AG09309 (cell line): ENCODE measurements at regions not wholly inside any gene's neighbourhood (a gene's known extent, or its start where the extent isn't known, plus 50 kb on each side); places are given as distances from the start of the nearest gene placed in this dataset.
"Not testable (repeated sequence)": the region's sequence is repeated elsewhere in the genome, so short reads cannot be mapped to it uniquely, and the experiment has no call there.

Experiments used
- DNase-seq: peaks from one replicate; pipeline ENCODE4 v3.0.0-alpha.2; 2010; ENCODE audit warnings: low read depth
- H3K4me3 ChIP-seq: 2 replicates; pipeline ENCODE4 v1.5.1; 2011; ENCODE audit warnings: mild to moderate bottlenecking, low read depth, low read length, moderate library complexity; ENCODE audit not compliant: control insufficient read depth
- TF ChIP-seq, protein P1 (sequence below): IDR thresholded peaks from 2 replicates; pipeline ENCODE4 v1.5.1; 2011; ENCODE audit warnings: mild to moderate bottlenecking, low read depth, low read length, inconsistent platforms; ENCODE audit not compliant: insufficient read depth, control insufficient read depth; ENCODE audit errors: missing control alignments

DNA sequence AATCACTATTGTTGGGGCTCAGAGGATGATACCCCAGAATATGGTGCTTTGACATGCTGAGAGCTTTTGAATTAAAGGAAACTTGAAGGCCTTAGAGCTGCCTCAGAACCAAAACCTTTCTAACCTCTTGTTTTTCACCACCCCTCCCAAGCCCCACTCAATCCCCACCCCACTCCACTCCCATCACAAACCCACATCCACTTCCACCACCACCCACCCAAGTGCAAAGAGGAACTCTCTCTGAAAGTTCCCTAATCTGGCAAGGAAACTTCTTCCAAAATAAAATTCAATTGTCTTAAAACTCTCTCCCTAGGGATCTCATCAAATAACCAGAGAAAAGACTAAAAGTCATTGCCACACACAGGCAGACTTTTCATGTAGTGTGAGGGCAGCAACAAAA lies 301.2 kb upstream of the ARHGEF26 start:
- TF ChIP-seq, protein P1, sequence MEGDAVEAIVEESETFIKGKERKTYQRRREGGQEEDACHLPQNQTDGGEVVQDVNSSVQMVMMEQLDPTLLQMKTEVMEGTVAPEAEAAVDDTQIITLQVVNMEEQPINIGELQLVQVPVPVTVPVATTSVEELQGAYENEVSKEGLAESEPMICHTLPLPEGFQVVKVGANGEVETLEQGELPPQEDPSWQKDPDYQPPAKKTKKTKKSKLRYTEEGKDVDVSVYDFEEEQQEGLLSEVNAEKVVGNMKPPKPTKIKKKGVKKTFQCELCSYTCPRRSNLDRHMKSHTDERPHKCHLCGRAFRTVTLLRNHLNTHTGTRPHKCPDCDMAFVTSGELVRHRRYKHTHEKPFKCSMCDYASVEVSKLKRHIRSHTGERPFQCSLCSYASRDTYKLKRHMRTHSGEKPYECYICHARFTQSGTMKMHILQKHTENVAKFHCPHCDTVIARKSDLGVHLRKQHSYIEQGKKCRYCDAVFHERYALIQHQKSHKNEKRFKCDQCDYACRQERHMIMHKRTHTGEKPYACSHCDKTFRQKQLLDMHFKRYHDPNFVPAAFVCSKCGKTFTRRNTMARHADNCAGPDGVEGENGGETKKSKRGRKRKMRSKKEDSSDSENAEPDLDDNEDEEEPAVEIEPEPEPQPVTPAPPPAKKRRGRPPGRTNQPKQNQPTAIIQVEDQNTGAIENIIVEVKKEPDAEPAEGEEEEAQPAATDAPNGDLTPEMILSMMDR: no peak
- H3K4me3 ChIP-seq: no peak overlapping the region
- no peak for DNase-seq

DNA sequence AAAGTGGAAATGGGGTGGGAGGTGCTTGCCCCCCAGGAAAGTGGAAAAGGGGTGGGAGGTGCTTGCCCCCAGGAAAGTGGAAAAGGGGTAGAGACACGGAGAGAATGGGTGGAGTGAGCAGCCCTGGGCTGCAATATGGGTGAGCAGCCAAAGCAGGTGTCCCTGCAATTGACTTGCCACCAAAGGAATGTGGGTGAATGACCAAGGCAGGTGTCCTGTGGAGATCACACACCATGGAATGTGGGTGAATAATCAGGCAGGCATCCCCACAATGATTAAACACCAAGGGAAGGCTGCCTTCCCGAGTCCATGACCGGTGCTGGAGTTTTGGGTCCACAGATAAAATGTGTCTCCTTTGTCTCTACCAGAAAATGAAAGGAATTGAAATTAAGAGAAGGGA lies 292.8 kb upstream of the ARHGEF26 start:
- DNase-seq, H3K4me3 ChIP-seq: not testable (repeated sequence)

DNA sequence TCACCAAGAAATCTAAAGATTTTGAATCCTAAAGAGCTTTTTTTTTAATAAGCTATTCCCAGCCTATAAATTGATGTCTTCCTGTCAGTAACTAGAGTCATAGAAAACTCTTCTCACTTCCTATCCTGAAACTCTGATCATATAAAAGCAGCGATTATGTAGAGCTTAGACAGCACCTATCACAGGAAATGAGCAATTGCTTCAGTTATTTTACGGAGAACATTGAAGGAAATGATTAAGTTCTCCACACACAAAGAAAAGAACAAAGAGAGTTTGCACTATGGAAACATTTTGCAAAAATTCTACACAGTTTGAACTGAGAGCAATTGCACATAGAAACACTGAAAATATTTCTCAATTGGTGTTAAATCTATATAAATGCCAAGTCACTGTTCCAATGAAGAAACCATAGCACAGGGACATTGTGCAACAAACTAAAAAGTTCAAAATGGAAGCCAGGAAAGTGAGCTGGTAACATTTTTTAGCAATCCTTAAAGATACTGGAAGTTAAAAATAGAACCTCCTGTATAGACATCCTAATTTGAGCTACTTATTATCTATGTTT lies 291.5 kb upstream of the ARHGEF26 start:
- no peak overlapping the region for H3K4me3 ChIP-seq
- no peak for DNase-seq
- TF ChIP-seq, protein P1: no peak

DNA sequence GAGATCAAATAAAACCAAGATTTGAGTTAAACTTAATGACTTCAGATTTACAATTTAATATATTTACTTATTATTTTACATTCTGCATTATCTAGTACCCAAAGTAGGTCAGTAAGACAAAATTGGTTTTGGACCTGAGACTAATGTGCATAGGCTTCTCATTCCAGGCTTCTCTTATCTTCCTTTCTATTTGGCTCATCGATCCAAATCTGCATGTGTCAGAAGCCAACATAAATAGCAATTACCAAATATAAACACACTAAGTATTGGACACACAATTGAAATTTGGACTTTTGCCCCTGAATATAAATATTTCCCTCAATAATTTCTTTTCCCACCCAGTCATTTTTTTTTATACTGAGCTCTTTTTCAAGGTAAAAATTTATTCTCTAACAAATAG lies 290.6 kb upstream of the ARHGEF26 start:
- no peak for DNase-seq
- TF ChIP-seq, protein P1: no peak
- H3K4me3 ChIP-seq: no peak overlapping the region

DNA sequence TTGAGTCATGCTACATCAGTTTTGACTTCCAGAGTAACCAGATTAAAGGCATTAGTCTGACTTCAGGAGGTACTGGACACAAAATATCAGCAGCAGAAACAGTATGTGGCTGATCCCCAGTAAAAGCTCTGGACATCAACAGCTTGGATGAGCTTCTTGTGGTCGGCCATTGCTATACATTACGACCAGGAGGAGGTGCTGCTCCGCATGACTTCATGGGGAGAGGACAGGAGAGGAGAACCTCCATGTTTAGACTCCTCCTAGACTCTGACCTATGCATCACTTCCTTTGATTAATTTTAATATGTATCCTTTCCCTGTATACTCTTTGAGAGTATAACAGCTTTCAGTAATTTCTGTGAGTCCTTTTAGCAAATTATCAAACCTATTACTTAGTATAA lies 285.6 kb upstream of the ARHGEF26 start:
- DNase-seq: no peak
- TF ChIP-seq, protein P1: no peak
- no peak overlapping the region for H3K4me3 ChIP-seq

DNA sequence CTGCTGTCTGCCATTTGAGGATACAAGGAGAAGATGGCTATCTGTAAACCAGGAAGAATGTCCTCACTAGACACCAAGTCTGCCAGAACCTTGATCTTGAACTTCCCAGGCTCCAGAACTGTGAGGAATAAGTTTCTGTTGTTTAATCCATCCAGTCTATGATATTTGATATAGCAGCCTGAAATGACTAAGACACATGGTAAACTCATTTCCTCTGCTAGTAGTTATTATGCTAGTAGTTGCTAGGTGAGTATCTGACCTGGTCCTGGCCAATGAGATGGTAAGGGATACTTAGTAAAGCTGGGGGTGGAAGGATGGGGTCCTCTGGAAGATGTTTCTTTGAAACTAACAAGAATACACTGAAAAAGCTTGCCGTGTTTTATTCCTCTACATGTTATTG lies 280.7 kb upstream of the ARHGEF26 start:
- TF ChIP-seq, protein P1: no peak
- no peak for DNase-seq
- no peak overlapping the region for H3K4me3 ChIP-seq

DNA sequence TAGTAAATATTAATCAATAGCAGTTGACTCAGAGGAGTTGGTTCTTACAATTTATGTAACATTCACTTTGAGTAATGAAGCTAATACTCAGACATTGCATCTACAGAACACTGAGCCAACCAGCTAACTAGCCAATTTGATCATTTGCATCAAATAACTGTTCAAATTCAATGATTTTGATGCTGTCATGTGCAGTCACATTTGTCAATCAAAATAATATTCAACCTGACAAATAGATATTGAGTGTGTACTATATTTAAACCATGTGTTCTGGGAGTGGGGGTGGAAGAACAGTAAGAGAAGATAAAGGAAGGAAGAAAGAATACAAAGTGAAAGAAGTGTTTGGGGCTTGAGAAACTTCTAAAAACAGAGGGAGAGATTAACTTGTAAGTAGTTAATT lies 277.2 kb upstream of the ARHGEF26 start:
- TF ChIP-seq, protein P1: no peak
- DNase-seq: no peak
- no peak overlapping the region for H3K4me3 ChIP-seq
